Lung (tissue), 11 donors: ENCODE measurements at regions not wholly inside any gene's neighbourhood (a gene's known extent, or its start where the extent isn't known, plus 50 kb on each side); places are given as distances from the start of the nearest gene placed in this dataset.

Source experiments
- ATAC-seq: fragments of 200-7000 bp; cut with Tn5 transposase; one replicate; pipeline ENCODE4 v1.9.1; 2020; ENCODE audit warnings: moderate number of reproducible peaks; ENCODE audit not compliant: insufficient read depth, low FRiP score
- DNase-seq, 3 donors: peaks; one replicate each; pipeline ENCODE4 v3.0.0-alpha.2; 2013 to 2017
- H3K27ac ChIP-seq, 2 donors: one replicate each; pipeline ENCODE4 v1.5.1; 2013; ENCODE audit warnings: mild to moderate bottlenecking in 2 of 2, moderate library complexity in 2 of 2, control low read depth in 1 of 2, inconsistent platforms in 1 of 2, low read depth in 1 of 2, low read length in 1 of 2
- H3K27me3 ChIP-seq, 3 donors: one replicate each; pipeline ENCODE4 v1.5.1; 2013; ENCODE audit warnings: low read length in 2 of 3; ENCODE audit not compliant: control insufficient read depth in 3 of 3, insufficient read depth in 3 of 3
- H3K36me3 ChIP-seq, 4 donors: one replicate each; pipeline ENCODE4 v1.5.1; 2013; ENCODE audit warnings: low read length in 4 of 4, mild to moderate bottlenecking in 1 of 4, moderate library complexity in 1 of 4; ENCODE audit not compliant: control insufficient read depth in 4 of 4, insufficient read depth in 4 of 4
- H3K4me1 ChIP-seq, 5 donors: one replicate each; pipeline ENCODE4 v1.5.1; 2013; ENCODE audit warnings: low read length in 5 of 5, mild to moderate bottlenecking in 2 of 5, moderate library complexity in 1 of 5; ENCODE audit not compliant: control insufficient read depth in 5 of 5, insufficient read depth in 5 of 5
- H3K4me3 ChIP-seq: one replicate; pipeline ENCODE4 v1.5.1; 2013; ENCODE audit warnings: mild to moderate bottlenecking, control low read depth, moderate library complexity
- H3K9ac ChIP-seq, 2 donors: one replicate each; pipeline ENCODE4 v1.5.1; 2013; ENCODE audit warnings: low read length in 2 of 2, control low read depth in 1 of 2; ENCODE audit not compliant: insufficient read depth in 1 of 2
- H3K9me3 ChIP-seq, 4 donors: one replicate each; pipeline ENCODE4 v1.5.1; 2013; ENCODE audit warnings: low read length in 3 of 4, mild to moderate bottlenecking in 1 of 4, moderate library complexity in 1 of 4; ENCODE audit not compliant: control insufficient read depth in 4 of 4, insufficient read depth in 3 of 4
- WGBS, 2 donors: extraction: QIAGEN DNeasy Blood & Tissue Kit; methylation state at CpG; one replicate each; pipeline ENCODE4 v1.1.7; 2013; 5-methylcytosine and 5-hydroxymethylcytosine counted together
- TF ChIP-seq, protein P1 (sequence below): IDR thresholded peaks from 2 replicates; pipeline ENCODE4 v1.5.1; 2012; ENCODE audit warnings: mild to moderate bottlenecking; ENCODE audit errors: control extremely low read depth, extremely low read depth
- donor health status: control.
- donor health status: control.
- donor health status: Bipolar disorder and iron deficiency.
- donor health status: healthy.
- donor health status: DM: yes; HTN: yes; CAD: no.

GRCh38 chr3:5579139-5579602 lies 391.7 kb downstream of the EDEM1 start:
- WGBS, 2 donors = 70 to 97% methylated on average over 2 of the region's 2 CpGs
- Histone ChIP-seq H3K4me3 (no peak overlapping the region), H3K27me3 (no peaks in the 10 kb centered on the region), H3K27ac (no peak overlapping the region), H3K9me3 (peaks cover 0 to 2% (median 0%) of the 10 kb centered on the region in 4 donors), H3K9ac (no peak overlapping the region), H3K36me3 (no peaks in the 10 kb centered on the region), H3K4me1 (no peaks in the 10 kb centered on the region)
- DNase-seq = no peak
- no peak for ATAC-seq
- TF ChIP-seq, protein P1, sequence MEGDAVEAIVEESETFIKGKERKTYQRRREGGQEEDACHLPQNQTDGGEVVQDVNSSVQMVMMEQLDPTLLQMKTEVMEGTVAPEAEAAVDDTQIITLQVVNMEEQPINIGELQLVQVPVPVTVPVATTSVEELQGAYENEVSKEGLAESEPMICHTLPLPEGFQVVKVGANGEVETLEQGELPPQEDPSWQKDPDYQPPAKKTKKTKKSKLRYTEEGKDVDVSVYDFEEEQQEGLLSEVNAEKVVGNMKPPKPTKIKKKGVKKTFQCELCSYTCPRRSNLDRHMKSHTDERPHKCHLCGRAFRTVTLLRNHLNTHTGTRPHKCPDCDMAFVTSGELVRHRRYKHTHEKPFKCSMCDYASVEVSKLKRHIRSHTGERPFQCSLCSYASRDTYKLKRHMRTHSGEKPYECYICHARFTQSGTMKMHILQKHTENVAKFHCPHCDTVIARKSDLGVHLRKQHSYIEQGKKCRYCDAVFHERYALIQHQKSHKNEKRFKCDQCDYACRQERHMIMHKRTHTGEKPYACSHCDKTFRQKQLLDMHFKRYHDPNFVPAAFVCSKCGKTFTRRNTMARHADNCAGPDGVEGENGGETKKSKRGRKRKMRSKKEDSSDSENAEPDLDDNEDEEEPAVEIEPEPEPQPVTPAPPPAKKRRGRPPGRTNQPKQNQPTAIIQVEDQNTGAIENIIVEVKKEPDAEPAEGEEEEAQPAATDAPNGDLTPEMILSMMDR = no peak

GRCh38 chr3:5579946-5580345 lies 392.4 kb downstream of the EDEM1 start:
- H3K36me3 ChIP-seq = no peaks in the 10 kb centered on the region
- no peaks in the 10 kb centered on the region for H3K4me1 ChIP-seq
- H3K27ac ChIP-seq = no peak overlapping the region
- no peak overlapping the region for H3K4me3 ChIP-seq
- DNase-seq (no peak), ATAC-seq (no peak)
- no peaks in the 10 kb centered on the region for H3K27me3 ChIP-seq
- TF ChIP-seq, protein P1 = no peak
- no peak overlapping the region for H3K9ac ChIP-seq
- 88 to 91% methylated on average over 4 of the region's 4 CpGs for WGBS, 2 donors
- peaks cover 0 to 2% (median 0%) of the 10 kb centered on the region in 4 donors for H3K9me3 ChIP-seq

DNA sequence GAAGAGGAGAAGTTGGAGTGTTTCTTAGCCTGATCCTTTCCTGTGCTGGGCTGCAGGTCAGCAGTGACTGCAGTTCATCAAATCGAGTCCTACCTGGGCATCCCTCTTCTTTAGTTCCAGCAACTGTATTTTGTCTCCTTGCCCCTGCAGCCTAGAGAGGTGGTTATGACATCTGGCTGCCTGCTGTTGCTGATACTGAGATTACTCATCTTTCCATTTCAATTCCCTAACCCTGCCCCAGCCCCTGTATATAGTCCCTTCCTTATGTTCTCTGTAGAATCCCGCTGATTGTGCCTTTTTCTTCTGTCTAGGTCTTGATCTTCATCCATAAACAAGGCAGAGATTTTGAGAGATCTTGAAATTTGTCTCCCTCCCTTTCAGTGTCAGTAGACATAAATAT lies 393.3 kb downstream of the EDEM1 start:
- TF ChIP-seq, protein P1 = no peak
- Histone ChIP-seq H3K27ac (no peak overlapping the region), H3K4me3 (no peak overlapping the region), H3K27me3 (no peaks in the 10 kb centered on the region), H3K9ac (no peak overlapping the region), H3K4me1 (no peaks in the 10 kb centered on the region), H3K9me3 (peaks cover 0 to 2% (median 0%) of the 10 kb centered on the region in 4 donors), H3K36me3 (no peaks in the 10 kb centered on the region)
- ATAC-seq (no peak), DNase-seq (no peak)
- WGBS, 2 donors = 72 to 92% methylated on average over 2 of the region's 2 CpGs

DNA sequence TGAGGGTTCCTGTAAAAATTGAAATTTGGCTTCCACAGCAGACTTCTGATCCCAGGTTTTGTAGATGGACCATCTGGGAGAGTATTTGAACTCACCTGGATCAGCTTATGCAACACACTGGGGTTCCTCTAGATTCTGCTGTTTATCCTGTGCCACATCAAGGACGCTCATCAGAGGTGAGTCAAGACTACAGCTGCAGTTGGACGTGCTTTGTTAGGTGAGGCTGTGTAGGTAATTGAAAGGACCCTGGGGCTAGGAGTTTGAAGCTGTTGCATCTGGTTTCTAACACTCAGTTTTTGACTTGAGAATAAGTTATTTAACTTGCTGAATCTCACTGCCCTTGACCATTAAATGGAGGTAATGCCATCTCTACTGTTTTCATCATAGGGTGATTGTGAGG lies 394.2 kb downstream of the EDEM1 start:
- Histone ChIP-seq H3K4me3 (no peak overlapping the region), H3K4me1 (no peaks in the 10 kb centered on the region), H3K27me3 (no peaks in the 10 kb centered on the region), H3K9me3 (peaks cover 0 to 2% (median 0%) of the 10 kb centered on the region in 4 donors), H3K27ac (no peak overlapping the region), H3K9ac (no peak overlapping the region), H3K36me3 (no peaks in the 10 kb centered on the region)
- ATAC-seq (no peak), DNase-seq (no peak)
- WGBS, 2 donors = 78 to 93% methylated on average over 2 of the region's 2 CpGs
- TF ChIP-seq, protein P1 = no peak
